ENCODE measurements at regions not wholly inside any gene's neighbourhood (a gene's known extent, or its start where the extent isn't known, plus 50 kb on each side); places are given as distances from the start of the nearest gene placed in this dataset.

- no peak for ATAC-seq
- no peak overlapping the region for H3K4me2 ChIP-seq (ENCODE audit: control insufficient read depth, insufficient read depth)
- H3K27me3 ChIP-seq (replicated peaks in 1 of 2; ENCODE audit: control insufficient read depth in 2 of 2, insufficient read depth in 2 of 2, low read length in 1 of 2), result peaks cover 0 to 3% of the 10 kb centered on the region in 2 experiments; a peak in 2 of 4 replicates
- RAD21 ChIA-PET (ENCODE audit: unreplicated experiment), result no interaction called here
- 13% methylated on average over 2 of the region's 2 CpGs for WGBS (ENCODE audit: insufficient coverage, insufficient replicate concordance, low lambda C conversion rate, missing lambda C conversion rate)
- POLR2A ChIA-PET, result no interaction called here
- no peaks in the 10 kb centered on the region for H3K79me2 ChIP-seq (ENCODE audit: control insufficient read depth, insufficient read depth, low read length)
- SMC1A ChIA-PET (ENCODE audit: uncharacterized antibody, unreplicated experiment), result no interaction called here
- no peak for DNase-seq (ENCODE audit: low read depth, low spot score)
- H3K9me3 ChIP-seq (replicated peaks; ENCODE audit: control insufficient read depth, insufficient read depth, low read length), result no peaks in the 10 kb centered on the region
- in situ Hi-C loops (cut with MboI) (no loop called here), intact Hi-C loops (cut with micrococcal nuclease; ENCODE audit: unreplicated experiment) (no loop called here)
- no peaks in the 10 kb centered on the region for H3K4me1 ChIP-seq (ENCODE audit: control insufficient read depth, insufficient read depth, low read length)
- CTCF ChIA-PET, result no interaction called here
- no peaks in the 10 kb centered on the region for H4K20me1 ChIP-seq (ENCODE audit: control insufficient read depth, insufficient read depth)
- no peak for FAIRE-seq
- no peak for TF ChIP-seq TCF12 (IDR thresholded peaks at IDR 0.05; ENCODE audit: low read depth, low read length)
- TF ChIP-seq ZNF207 (IDR thresholded peaks at IDR 0.05; ENCODE audit: borderline replicate concordance), result no peak
- no peak for TF ChIP-seq BMI1 (IDR thresholded peaks at IDR 0.05; ENCODE audit: borderline replicate concordance)
- no peak overlapping the region for H3K27ac ChIP-seq (ENCODE audit: control insufficient read depth, insufficient read depth)
- no peak overlapping the region for H3K9ac ChIP-seq (ENCODE audit: control insufficient read depth, insufficient read depth, low read length)
- H2AFZ ChIP-seq (ENCODE audit: control insufficient read depth, low read depth, low read length), result no peak overlapping the region
- BruUV-seq (replicated peaks), result no TSS peak
- no peak overlapping the region for H3K4me3 ChIP-seq
- no peaks in the 10 kb centered on the region for H3K36me3 ChIP-seq (ENCODE audit: control insufficient read depth in 2 of 2, insufficient read depth in 2 of 2, low read length in 1 of 2)
Observed at GRCh38 chr1:217019475-217019874, 296.2 kb upstream of the ESRRG start.

GRCh38 chr1:217018648-217019047, 295.4 kb upstream of the ESRRG start:
- Histone ChIP-seq H3K9me3 (replicated peaks; ENCODE audit: control insufficient read depth, insufficient read depth, low read length) (no peaks in the 10 kb centered on the region), H3K9ac (ENCODE audit: control insufficient read depth, insufficient read depth, low read length) (no peak overlapping the region), H3K27ac (ENCODE audit: control insufficient read depth, insufficient read depth) (no peak overlapping the region), H3K4me3 (no peak overlapping the region), H3K27me3 (replicated peaks in 1 of 2; ENCODE audit: control insufficient read depth in 2 of 2, insufficient read depth in 2 of 2, low read length in 1 of 2) (peaks cover 0 to 3% of the 10 kb centered on the region in 2 experiments; a peak in 2 of 4 replicates), H3K4me1 (ENCODE audit: control insufficient read depth, insufficient read depth, low read length) (no peaks in the 10 kb centered on the region), H4K20me1 (ENCODE audit: control insufficient read depth, insufficient read depth) (no peaks in the 10 kb centered on the region), H3K4me2 (ENCODE audit: control insufficient read depth, insufficient read depth) (no peak overlapping the region), H2AFZ (ENCODE audit: control insufficient read depth, low read depth, low read length) (no peak overlapping the region), H3K36me3 (ENCODE audit: control insufficient read depth in 2 of 2, insufficient read depth in 2 of 2, low read length in 1 of 2) (no peaks in the 10 kb centered on the region), H3K79me2 (ENCODE audit: control insufficient read depth, insufficient read depth, low read length) (no peaks in the 10 kb centered on the region)
- in situ Hi-C loops (cut with MboI), result no loop called here
- ChIA-PET POLR2A (no interaction called here), SMC1A (ENCODE audit: uncharacterized antibody, unreplicated experiment) (no interaction called here), CTCF (no interaction called here), RAD21 (ENCODE audit: unreplicated experiment) (no interaction called here)
- intact Hi-C loops (cut with micrococcal nuclease; ENCODE audit: unreplicated experiment), result no loop called here
- ATAC-seq (no peak), FAIRE-seq (no peak), DNase-seq (ENCODE audit: low read depth, low spot score) (no peak)
- BruUV-seq (replicated peaks), result no TSS peak
- 20% methylated on average over 3 of the region's 3 CpGs for WGBS (ENCODE audit: insufficient coverage, insufficient replicate concordance, low lambda C conversion rate, missing lambda C conversion rate)
- TF ChIP-seq NKRF (conservative IDR thresholded peaks at IDR 0.05) (no peak), LARP7 (IDR thresholded peaks at IDR 0.05) (no peak), TBL1XR1 (IDR thresholded peaks at IDR 0.05; ENCODE audit: low read depth, low read length) (no peak), RBBP5 (conservative IDR thresholded peaks at IDR 0.05) (no peak), SP1 (IDR thresholded peaks at IDR 0.05; ENCODE audit: low read depth, low read length) (no peak), ZNF592 (IDR thresholded peaks at IDR 0.05) (no peak), NFIC (IDR thresholded peaks at IDR 0.05; ENCODE audit: low read depth, low read length) (no peak), ESRRA (IDR thresholded peaks at IDR 0.05; ENCODE audit: low read length) (no peak), ZNF274 (IDR thresholded peaks at IDR 0.05; ENCODE audit: insufficient read depth, insufficient read length) (no peak), POLR2AphosphoS5 (IDR thresholded peaks at IDR 0.05; ENCODE audit: low read length) (no peak), MTA3 (IDR thresholded peaks at IDR 0.05; ENCODE audit: borderline replicate concordance, low read length) (no peak), BHLHE40 (IDR thresholded peaks at IDR 0.05; ENCODE audit: borderline replicate concordance in 1 of 2, low read depth in 2 of 2, low read length in 1 of 2) (no peak)

All from GM12878 (cell line).